ENCODE measurements at regions not wholly inside any gene's neighbourhood (a gene's known extent, or its start where the extent isn't known, plus 50 kb on each side); places are given as distances from the start of the nearest gene placed in this dataset.

DNA sequence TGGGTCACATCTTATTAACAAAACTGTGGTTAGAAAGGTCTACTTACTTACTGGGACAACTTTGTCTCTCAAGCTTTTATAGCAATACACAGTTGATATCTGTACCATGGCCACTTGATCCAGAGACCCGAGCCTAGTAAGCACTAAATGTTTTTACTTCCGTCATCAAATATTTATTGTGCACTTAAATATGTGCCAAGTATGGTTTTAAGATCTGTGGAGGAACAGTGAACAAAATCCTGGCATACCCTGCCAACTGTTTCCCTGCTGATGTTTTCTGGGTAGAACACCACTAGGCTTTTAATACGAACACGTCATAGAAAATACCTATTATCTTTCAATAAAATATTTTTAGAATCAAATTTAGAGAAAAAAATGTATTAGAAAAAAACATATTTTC is 574.8 kb downstream of the HACE1 start:
- TF ChIP-seq, protein P1, sequence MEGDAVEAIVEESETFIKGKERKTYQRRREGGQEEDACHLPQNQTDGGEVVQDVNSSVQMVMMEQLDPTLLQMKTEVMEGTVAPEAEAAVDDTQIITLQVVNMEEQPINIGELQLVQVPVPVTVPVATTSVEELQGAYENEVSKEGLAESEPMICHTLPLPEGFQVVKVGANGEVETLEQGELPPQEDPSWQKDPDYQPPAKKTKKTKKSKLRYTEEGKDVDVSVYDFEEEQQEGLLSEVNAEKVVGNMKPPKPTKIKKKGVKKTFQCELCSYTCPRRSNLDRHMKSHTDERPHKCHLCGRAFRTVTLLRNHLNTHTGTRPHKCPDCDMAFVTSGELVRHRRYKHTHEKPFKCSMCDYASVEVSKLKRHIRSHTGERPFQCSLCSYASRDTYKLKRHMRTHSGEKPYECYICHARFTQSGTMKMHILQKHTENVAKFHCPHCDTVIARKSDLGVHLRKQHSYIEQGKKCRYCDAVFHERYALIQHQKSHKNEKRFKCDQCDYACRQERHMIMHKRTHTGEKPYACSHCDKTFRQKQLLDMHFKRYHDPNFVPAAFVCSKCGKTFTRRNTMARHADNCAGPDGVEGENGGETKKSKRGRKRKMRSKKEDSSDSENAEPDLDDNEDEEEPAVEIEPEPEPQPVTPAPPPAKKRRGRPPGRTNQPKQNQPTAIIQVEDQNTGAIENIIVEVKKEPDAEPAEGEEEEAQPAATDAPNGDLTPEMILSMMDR (IDR thresholded peaks at IDR 0.05): no peak
- TF ChIP-seq POLR2A (IDR thresholded peaks at IDR 0.05): no peak
